GM18858 (cell line): ENCODE measurements at regions not wholly inside any gene's neighbourhood (a gene's known extent, or its start where the extent isn't known, plus 50 kb on each side); places are given as distances from the start of the nearest gene placed in this dataset.
"Not testable (repeated sequence)": the region's sequence is repeated elsewhere in the genome, so short reads cannot be mapped to it uniquely, and the experiment has no call there.

Experiments used
- ATAC-seq: cut with Tn5 transposase; IDR thresholded peaks from one replicate; pipeline ENCODE4 v1.9.1; 2021; ENCODE audit not compliant: unreplicated experiment

DNA sequence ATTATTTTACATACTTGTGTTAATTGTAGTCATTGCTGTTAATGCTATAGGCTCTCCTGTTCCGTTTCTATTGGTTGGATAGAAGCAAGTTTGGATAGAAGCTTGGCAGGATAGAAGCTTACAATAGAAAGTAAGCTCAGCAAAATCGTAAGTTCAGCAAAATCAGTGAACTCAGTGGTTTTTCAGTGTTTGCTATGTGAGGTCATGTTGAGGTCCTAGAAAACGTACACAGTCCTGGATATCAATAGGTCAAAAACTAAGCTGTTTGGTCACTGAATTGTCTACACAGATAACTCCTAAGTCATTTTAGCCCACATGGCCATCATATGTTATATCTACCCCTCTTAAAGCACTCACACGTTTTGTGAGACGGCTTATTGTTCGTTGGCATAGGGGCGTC lies 299.4 kb downstream of the MAN2A1 start:
- ATAC-seq, result no peak

DNA sequence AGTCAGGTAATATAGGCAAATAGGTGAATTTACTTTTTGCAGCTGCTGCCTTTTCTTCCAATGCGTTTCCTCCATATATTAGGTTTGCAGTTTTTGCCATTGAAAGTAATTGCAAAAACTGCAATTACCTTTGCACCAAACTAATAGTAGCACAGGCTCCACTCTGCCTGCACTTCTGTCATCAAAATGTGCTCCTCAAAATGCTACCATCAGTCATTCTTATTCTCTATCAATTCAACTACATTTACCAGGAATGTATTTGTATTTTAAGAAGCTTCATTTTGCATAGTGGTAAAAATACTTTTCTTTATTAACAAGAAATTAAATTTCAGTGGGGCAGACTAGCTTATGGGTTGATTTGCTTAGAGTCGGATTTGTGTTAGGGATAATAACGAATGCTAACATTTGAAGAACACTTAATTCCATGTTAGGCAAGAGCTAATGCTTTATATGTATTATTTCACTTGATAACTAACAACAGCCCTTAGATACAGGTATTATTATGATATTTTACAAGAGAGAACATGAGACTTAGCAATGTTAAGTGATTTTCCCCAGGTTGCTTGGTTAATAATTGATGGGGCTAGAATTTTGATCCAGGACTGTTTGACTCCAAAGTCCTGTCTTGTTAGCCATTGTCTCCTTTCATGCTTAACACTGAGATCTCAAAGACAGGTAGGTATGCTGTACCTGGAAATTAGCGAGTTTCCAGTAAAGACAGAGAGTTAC lies 300.4 kb downstream of the MAN2A1 start:
- ATAC-seq, result no peak

DNA sequence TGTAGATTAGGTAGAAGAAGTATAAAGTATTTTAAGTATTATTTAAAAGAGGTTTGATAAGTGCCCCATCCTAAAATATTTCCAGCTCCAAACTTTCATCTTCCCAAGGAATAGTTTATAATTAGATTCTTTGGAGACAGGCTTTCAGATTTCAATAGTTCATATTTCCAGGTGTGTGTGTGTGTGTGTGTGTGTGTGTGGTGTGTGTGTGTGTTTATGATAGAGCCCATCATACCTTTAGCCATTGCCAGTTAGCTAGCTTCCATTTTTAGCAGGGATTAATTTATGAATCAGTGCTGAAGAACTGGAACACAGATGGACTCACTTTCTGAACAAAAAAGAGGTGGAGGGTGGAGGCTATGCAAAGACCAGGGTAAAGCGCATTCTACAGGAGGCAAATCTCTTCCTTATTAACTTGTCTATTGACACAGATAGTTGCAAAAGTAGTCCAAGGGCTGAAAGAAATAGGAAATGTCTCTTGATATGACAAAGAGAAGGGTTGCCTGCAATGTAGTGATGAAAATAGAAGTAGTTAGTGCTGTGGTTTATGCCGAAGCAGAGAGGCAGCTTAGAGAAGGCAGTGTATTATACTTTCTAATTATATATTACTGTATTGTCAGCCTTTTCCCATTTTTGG lies 301.1 kb downstream of the MAN2A1 start:
- ATAC-seq, result no peak

DNA sequence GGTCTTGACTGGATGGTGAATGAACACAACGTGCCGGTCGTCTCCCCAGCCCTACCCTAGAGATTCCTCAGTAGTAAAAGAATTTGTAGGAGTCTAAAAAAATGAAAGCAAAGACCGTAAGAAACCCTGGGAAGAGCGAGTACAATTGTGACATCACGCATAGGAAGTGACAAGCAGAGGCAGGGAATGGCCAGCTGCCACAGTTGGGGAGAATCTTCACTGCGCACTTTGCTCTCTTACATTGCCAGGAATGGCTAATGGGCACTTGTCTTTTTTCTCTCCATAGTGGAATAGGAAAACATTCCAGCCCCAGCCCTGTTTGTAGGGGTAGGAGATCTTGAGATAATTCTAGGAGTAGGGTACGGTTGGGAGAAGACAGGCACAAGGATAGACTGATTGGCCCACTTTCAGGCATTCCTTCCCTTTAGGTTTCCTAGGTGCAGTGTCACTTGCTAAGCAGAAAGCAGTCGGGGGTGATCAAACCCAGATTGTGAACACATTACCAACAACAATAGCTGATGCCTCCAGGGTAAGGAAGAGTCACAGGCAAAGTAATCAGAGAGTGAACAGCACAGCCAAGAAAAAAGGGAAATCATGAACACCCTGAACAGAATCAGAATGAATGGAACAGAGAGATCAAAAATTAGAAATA lies 302.7 kb downstream of the MAN2A1 start:
- ATAC-seq, result no peak

DNA sequence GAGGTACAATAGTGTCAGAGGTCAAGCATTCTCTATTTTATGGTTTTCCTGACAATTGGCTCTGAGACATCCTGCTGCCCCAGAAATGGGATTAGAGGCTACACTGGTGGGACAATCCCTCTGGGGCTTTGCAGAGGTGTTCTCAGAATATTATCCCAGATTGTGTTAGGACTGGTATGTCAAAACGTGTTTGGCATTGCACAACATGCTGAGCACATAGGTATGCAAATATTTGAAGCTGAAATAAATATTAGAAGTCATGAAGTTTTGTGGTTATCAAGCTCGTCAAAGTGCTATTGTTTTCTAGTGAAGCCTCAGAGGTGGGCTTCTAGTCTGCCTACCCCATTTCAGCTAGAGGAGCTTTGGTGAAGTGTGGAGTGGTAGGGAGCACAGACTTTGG lies 304.4 kb downstream of the MAN2A1 start:
- ATAC-seq, result no peak

DNA sequence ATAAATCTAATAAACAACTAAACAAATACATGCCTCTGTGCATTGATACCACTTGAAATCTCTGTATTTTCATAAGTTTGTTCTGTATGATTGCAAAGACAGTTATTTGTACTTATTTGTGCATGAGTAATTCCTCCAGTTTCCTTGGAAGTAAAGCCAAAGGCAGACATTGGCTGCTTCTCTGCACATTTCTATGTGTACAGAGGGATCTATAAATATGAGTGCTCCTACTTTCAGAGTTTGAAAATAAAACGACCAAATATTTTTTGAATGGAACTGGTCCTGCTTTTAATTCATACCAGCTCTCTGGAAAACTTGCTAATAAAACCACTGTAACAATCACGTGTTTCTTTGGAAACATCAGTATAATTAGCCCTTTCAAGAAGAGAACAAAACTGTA lies 306.5 kb downstream of the MAN2A1 start:
- ATAC-seq, result no peak

DNA sequence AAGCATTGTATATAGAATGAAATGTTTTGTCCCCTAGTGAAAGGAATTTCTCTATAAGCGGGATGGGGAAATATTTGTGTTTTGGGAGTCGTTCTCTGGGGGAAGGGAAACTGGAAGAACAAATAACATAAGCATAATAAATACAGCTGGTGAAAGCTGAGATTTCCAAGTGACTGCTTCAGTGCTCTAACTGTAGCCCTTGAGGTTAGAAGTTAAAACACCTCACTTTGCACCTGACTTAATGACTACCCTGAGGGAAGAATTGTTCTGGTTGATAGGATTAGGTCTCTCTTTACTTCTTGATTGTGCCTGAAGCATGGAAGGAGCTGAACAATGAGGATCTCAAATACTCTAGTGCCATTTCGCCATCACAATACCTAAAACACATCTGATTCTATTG lies 307.4 kb downstream of the MAN2A1 start:
- no peak for ATAC-seq

DNA sequence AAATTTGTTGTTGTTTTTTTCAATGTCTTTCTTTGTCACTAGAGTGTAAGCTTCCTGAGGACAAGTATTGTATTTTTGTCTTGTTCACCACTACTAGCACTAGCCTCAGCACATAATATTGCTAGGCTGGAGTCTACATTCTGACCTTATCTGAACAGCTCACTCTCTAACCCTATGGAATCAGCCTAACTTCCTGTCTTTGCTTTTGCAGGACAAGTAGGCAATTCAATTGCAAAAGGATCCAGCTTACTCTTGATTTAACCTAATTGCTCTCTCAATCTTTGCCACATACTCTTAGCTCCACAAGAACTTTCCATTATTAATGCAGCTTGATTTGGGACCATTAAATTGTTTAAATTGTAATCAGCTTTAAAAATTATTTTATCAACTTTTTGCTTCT lies 308.5 kb downstream of the MAN2A1 start:
- ATAC-seq, result no peak

DNA sequence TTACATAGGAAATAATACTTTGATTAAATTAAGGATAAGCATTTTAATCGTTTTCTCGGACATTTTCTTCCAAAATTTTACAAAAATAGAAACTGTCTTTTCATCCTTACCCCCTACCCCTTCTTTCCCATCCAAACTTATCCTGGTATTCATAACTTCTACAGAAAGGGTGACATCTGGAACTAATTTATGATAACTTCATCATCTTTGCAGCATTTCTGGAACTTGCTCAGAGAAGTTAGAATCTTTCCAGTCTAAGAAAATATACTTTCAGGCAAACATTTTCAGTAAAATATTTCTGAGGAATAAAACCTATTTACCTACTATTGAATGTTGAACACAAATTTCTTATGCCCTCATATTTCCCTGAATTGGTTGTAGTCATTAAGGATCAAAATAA lies 309.0 kb downstream of the MAN2A1 start:
- no peak for ATAC-seq

DNA sequence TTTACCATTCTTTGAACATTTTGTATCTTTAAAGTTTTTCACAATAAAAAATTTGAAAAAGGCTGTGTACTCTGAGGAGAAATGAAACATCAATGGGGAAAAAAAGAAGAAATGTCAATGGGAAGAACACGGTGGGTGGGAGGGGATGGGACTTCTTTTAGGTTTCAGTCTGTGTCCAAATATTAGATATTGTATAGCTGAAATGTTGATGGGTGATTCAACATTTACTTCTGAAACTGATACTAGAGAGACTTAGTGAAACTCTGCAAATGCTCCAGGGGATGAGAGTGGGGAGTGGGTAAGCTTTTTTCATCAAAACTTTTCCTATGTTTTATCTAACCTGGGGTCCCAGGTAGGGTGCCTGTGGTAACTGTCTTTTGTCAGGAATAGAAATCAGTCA lies 311.9 kb downstream of the MAN2A1 start:
- no peak for ATAC-seq

DNA sequence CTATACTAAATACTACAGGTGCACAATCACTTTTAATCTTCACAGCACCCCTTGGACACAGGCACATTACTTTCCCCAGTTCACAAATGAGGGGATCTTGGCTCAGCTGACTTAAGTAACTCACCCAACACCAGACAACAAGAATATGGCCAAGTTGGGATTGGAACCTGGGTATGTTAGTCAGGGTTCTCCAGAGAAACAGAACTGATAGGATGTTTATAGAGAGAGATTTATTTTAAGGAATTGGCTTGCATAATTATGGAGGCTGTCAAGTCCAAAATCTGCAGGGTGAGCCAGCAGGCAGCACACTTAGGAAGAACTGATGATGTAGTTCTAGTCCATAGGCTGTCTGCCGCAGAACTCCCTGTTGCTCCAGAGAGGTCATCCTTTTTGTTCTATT lies 312.9 kb downstream of the MAN2A1 start:
- ATAC-seq, result no peak

DNA sequence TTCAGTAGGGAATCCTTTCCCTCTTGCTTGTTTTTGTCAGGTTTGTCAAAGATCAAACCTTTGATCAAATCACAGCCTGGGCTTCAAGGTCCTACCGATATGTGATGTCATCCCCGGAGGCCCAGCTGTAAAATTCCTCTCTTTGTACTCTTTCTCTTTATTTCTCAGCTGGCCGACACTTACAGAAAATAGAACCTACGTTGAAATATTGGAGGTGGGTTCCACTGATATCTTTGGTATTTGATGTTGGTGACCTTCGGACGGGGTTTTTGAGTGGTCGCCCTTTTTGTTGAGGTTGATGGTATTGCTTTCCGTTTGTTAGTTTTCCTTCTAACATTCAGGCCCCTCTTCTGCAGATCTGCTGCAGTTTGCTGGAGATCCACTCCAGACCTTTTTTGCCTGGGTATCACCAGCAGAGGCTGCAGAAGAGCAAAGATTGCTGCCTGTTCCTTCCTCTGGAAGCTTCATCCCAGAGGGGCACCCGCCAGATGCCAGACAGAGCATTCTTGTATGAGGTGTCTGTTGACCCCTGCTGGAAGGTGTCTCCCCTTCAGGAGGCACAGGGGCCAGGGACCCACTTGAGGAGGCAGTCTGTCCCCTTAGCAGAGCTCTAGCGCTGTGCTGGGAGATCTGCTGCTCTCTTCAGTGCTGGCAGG lies 316.3 kb downstream of the MAN2A1 start:
- not testable (repeated sequence) for ATAC-seq

DNA sequence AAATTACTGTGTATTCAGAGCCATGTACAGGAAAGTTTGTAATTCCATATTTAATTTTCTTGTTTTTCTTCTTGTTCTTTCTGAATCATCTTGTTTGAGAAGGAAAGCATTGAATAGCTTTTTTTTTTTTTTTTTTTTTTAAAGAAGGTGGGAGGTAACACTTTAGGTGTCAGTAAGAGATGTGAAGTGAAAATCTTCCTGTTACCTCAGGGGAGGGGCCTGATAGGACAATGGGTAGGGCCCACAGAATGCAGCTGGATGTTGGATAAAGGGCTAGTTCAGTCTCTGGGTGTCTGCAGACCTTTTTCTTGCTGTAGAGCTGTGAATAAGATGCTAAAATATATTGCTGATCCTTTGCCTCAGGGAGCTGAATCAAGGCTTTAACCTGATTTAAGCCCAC lies 317.4 kb downstream of the MAN2A1 start:
- no peak for ATAC-seq

DNA sequence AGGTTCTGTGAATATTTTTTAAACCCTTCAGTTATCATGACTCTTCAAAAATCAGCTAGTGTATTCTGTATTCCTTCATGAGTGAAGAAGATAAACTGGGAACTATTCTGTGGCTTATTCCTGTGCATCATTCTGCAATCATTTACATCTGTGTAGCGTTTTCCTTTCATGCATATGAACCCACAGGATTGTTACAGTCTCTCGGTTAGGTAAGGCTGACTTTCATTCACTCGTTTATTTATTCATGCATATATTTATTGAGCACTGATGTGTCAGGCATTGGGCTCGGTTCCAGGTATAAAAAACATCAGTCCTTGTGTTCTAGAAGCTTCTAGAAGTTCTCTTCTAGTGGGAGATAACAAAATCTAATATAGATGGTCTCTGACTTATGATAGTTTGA lies 318.4 kb downstream of the MAN2A1 start:
- ATAC-seq, result no peak

DNA sequence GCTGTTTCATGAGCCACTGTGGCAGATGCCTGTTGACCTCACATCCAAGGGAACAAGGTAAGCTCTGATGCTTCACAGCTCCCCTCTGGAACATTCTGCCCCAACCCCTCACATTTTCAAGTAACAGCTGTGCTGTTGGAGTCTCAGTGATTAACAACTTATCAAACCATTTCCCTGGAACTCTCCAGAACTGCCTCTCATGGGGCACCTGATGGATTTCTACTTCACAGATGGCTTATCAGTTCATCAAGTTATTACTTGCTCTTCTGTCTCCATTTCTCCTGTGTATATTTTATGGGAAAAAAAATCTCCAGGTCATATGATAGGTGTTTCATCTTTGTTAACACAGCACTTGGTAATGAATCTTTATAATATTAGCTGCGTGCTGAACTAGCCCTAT lies 322.4 kb downstream of the MAN2A1 start:
- no peak for ATAC-seq

DNA sequence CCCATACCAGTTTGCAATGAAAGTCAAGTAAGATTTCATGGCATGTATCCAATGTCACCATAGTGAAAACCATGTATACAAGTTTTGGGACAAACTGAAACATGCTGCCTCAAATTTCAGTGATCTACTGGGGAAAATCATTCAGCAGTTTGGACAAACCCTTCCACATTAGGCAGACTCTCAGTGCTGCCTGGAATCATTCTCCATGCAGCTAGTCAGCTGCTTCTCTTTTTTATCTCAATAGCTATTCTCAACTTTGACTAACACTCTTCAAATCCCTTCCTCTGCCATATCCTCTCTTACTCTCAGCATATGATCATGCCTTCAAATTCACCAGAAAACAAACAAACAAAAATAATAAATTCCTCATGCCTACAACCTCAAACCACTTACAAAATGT lies 323.3 kb downstream of the MAN2A1 start:
- no peak for ATAC-seq

DNA sequence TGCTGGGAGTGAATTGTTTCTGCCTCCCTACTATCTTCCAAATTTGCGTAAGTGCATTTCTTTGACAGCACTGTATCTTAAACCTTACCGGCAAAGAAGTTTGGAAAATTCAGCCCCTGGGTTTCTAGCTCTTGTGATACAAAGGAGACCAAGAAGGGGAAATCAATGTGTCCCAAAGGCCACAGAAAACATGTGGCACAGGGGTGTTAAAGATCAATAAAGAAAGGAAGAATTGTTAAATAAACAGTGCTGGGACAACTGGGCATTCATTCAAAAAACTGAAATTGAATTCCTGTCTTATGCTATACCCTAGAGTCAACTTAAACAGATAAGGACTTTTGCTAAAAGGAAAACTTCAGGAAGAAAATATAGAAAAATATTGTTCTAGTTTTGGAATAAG lies 328.1 kb downstream of the MAN2A1 start:
- no peak for ATAC-seq

DNA sequence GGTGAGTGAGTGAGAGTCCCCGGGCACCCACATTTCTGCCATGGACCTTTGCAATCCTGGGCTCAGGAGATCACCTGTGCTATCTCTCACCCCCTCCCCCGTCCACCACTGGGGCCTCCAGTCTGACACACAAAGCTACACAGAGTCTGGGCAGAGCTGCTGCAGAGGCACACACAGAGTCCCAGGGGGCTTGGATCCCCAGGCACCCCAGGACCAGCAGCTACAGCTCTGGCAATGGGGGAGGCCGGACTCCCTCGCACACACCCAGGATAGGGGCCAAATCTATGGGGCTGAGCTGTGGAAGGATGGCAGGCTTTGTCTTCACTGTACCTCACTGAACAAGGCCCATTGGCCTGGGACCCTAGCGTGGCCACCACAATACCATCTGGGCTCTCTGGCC lies 328.8 kb downstream of the MAN2A1 start:
- no peak for ATAC-seq

DNA sequence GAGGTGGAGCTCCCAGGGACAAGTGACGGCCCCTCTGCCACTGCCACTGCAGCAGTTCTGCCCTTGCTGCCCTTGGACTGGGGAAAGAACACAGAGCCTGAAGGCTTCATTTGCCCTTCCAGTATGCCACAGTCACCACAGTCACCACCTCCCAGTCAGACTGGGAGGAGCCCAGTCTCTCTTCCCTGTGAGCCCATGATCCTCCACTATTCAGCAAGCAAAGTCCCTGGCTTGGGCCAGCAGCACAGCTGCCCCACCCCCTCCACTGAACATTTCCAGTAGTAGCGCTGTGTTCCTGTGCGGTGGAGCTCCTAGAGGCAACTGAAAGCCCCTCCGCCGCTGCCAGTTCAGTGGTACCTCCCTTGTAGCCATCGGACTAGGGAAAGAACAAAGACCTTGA lies 329.4 kb downstream of the MAN2A1 start:
- ATAC-seq, result no peak

DNA sequence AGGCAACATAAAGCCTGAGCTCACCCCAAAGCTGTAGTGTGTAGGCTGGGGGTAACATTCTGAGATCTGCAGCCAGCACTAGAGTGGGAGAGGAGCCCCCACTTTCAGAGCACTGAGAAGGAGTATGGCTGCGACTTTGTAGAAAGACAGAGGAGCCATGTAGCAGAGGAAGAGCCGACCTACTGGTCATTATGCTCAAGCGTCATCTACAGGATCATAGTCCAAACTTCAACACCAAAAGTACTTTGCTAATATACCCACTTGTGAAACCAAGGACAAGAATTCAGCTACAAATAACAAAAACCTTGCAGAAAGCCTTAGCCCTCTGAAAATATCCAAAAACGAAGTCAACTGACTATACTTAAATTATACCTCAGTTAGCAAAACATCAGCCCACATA lies 330.1 kb downstream of the MAN2A1 start:
- no peak for ATAC-seq

DNA sequence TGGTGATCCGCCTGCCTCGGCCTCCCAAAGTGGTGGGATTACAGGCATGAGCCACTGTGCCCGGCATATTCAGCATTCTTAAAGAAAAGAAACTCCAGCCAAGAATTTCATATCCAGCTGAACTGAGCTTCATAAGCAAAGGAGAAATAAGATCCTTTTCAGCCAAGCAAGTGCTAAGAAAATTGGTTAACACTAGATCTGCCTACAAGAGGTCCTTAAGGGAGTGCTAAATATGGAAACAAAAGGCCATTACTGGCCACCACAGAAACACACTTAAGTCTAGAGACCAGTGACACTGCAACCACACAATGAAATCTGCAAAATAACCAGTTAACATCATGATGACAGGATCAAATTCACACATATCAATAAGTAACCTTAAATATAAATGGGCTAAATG lies 331.5 kb downstream of the MAN2A1 start:
- ATAC-seq, result no peak

DNA sequence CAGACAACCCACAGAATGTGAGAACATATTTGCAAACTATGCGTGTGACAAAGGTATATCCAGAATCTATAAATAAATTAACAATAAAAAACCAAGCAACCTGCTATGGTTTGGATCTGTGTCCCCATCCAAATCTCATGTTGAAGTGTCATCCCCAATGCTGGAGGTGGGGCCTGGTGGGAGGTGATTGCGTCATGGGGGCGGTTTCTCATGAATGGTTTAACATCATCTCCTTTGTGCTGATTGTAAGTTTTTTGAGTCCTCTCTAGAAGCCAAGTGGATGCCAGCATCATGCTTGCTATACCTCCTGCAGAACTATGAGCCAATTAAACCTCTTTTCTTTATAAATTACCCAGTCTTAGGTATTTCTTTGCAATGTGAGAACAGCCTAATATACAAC lies 335.4 kb downstream of the MAN2A1 start:
- ATAC-seq, result no peak
